HG03039 (cell line): ENCODE measurements at regions not wholly inside any gene's neighbourhood (a gene's known extent, or its start where the extent isn't known, plus 50 kb on each side); places are given as distances from the start of the nearest gene placed in this dataset.
"Not testable (repeated sequence)": the region's sequence is repeated elsewhere in the genome, so short reads cannot be mapped to it uniquely, and the experiment has no call there.

Source experiments
- ATAC-seq: cut with Tn5 transposase; IDR thresholded peaks from one replicate; pipeline ENCODE4 v1.9.1; 2021; ENCODE audit warnings: mild to moderate bottlenecking, moderate library complexity; ENCODE audit not compliant: unreplicated experiment

DNA sequence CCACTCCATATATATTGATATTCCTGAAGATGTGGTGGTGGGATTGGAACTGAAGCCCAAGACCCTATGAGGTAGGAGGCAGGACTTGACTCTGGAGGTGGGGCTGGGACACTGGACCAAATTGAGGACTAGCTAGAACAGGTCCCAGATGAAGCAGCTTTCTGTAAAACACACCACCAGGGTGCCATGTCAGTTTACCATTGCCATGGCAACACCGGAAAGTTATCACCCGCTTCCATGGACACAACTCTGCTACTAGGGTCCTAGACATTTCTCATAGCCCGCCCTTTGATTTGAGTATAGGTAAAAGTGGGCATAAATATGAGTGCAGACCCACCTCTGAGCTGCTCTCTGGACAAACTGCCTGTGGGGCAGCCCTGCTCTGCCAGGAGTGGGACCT is 490.5 kb upstream of the PFKP start:
- no peak for ATAC-seq

DNA sequence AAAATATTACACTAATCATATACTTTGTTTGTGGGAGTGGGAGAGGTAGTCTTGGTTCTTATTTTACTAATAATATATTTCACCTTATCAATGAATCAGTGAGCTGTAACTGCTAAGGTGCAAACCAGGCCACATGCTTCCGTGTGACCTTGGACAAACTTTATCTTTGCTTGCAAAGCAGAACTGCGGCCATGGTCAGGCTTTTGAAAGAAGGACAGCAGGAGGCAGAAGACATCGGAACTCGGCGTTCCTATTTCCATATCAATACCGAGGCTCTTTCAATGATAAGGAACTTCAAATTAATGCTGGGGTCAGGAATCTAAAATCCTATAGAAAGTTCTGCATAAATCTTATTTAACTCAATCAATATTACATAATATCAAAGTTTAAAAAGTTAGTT is 491.9 kb upstream of the PFKP start:
- ATAC-seq, result no peak

DNA sequence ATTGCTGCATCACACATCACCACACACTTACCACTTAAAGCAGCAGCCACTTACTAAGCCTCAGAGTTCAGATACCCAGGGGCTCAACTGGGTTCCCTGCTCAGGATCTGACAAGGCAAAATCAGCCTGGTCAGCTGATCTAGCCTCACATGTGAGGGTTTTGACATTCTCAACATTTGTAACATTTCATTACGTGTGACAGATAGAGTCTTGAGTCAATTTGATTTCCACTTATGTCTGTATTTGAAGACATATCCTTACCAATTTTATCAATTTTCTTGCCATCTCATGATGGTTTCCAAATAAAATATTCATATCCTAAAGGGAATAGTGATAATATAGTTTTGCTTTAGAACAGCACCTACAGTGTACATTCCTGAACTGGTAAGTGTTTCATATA is 494.7 kb upstream of the PFKP start:
- no peak for ATAC-seq

DNA sequence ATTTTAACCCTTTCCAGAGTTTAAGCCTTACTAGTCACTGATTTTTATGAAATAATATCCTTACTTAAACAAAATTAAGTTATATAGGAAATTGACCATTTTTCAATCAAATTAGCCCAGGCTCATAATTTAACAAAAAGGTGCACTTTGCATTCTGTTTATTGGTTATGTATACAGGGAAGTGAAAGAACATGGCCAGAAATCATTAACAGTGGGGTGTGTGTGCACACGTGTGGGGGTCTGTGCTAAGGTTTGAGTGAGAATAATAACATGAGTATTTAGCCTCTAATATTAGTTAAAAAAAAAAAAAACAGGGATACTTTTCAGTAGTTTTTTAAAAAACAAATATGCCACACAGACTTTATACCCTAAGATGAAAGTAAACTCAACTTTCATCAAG is 510.5 kb upstream of the PFKP start:
- no peak for ATAC-seq

DNA sequence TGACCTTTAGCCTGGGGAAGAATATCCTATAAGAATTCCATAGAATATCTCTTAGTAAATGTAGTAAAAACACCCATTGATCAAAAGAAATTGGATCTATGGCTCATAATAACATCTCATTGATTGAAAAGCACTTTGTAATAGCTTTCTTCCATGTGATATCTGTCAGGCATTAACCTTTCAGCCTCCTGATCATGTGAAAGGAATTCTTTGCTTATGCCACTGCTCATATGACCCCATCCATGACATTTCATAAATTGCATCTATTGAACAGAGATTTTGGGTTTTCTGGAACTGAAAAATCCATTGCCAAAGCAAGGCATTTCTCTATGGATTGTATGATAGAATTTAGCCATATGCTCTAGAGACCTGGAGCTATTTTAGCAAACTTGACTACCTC is 519.3 kb upstream of the PFKP start:
- no peak for ATAC-seq

DNA sequence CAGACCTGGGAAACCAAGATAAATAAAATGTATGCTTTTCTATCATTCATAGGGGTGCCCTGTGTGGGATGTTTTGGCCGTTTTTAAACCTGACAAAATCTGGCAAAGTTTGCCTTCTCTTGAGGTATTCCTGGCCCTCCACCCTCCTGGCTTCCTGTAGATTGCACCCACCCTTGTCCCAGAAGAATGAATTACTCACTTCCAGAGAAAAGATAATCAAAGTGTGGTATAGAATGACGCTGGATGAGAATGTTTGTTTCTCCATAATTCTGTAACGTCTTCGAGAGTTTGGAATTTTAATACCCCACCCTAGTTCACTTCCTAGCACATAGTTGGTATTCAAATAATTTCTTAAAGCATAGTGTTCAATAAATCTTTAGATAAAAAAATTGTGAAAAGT is 519.7 kb upstream of the PFKP start:
- ATAC-seq, result no peak

DNA sequence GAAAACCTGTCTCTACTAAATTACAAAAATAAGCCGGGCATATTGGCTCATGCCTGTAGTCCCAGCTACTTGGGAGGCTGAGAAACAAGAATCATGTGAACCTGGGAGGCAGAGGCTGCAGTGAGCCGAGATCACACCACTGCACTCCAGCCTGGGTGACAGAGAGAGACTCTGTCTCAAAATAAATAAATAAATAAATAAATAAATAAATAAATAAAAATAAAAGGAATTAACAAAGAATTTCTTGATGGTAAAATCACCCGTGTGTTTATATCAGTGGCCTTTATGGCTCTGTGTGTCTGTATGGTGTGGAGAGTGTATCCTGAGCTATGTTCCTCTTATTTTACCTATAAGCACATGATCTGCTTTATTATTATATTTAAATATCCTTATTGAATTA is 520.5 kb upstream of the PFKP start:
- not testable (repeated sequence) for ATAC-seq

DNA sequence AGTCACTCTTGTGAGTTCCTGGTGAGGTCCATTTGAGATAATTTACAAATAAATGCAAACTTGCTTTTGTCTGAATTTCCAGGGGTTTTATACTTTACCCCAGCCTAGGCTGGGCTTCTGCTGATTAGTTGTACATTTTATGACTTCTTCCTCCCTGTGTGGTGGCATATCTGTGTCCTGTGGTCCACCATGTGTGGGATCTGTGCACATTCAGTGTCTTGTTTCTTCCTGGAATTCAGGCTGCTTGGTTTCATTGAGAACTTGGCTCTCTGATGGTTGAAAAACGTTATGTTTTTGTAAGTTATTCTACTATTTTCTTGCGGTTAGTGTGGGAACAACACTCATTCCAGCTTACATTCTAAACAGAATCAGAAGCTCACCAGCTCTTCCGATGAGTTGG is 523.4 kb upstream of the PFKP start:
- no peak for ATAC-seq

DNA sequence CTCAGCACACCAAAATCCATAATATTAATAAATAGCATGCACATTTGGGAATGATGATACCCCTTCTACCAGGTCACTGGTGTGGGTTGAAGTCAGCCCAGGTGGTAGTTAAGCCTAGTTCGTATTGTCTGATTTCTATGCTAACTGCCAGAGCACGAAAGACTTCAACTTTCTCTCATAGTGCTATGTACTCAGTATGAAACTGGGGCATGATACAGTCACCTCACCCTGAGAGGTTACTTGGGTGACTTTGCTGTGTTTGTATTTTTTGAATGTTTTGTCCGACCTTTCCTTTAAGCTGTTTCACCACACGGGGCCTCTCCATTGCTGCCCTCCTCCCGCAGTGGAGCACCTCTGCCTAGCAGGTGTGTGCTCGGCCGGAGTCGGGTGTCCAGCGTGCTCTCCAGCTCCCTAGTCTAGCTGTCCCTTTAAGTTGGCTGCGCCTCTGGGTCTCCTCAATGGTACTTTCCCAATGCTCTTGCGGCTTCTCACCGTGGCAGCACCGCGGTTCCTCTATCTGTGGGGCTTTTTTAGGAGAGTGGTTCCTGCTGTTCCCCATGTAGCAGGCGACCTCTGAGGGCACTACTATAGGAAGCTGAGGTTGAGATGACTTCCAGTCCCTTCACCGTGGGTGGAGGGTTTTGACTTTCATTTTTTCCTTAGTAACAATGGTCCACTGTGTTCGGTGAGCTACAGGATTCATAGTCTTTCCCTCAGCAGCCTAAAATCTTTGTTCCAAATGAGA is 524.0 kb upstream of the PFKP start:
- ATAC-seq, result no peak

DNA sequence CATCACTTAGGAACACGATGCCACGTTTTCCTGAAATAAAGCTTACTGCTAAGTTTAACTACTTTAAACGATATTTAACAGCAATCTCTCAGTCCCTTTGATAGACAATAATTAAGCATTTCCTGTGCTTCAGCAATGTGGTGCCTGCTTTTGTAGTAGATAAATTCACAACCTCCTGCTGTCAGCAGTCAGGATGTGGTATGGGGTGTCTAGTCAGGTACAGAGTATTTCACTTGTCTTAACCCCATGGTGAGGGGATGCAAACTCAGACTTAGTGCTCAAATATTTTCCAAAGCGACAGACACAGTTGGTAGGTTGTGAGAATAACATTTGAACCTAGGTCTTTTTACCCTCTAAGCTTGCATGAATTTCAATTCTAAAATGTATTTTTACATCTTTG is 526.2 kb upstream of the PFKP start:
- ATAC-seq, result no peak

DNA sequence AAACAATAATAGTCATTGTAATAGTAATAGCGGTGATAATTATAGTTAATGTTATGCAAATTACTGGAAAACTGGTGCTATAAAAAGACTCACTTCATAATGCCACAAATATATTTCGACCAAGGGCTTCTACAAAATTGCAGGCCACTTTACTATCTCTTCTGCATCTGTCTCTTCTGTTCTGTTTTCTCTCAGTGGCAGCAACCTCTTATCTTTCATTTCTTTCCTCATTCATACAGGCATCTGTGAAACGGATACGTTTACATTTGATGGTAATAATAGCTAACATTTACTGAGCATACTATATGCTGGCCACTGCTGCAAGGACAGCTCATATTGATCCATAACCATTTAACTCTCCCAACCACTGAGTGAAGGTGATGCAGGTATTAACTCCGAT is 537.4 kb upstream of the PFKP start:
- ATAC-seq, result no peak

DNA sequence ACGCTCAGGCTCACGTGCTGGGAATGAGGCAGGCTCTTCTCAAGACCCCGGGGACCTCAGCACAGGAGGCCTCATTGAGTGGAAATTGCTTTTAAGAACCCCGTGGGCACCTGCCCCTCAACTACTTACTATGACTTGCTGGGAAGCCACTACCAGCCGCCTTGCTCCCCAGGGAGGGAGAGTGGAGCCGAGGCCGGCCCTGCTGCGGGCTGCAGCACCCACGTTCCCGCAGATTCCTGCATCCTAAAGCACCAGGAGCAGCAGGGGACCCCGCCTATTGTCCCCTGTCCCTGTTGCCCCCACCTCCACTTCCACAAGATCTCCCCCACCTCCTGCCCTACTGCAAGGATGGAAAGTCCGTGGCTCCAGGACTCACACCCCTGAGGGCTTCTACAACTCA is 541.6 kb upstream of the PFKP start:
- ATAC-seq, result no peak

DNA sequence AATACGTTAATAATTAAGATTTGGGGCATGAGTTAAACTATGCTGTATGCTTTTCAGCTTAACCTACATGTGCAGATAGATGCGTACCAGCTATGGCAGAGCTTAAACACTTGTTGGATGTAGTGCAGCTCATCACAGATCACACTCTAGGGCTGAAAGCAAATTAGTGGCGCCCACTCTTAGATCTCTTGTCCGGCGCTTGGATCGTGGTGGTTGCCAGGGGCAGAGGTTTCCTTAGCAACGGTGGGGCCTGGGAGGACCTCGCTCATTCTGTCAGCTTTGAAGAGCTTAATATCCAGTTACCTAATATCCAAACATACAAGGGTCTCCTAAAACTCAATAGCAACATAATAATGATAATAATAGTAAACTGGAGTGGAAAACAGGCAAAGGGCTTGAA is 548.2 kb upstream of the PFKP start:
- no peak for ATAC-seq

DNA sequence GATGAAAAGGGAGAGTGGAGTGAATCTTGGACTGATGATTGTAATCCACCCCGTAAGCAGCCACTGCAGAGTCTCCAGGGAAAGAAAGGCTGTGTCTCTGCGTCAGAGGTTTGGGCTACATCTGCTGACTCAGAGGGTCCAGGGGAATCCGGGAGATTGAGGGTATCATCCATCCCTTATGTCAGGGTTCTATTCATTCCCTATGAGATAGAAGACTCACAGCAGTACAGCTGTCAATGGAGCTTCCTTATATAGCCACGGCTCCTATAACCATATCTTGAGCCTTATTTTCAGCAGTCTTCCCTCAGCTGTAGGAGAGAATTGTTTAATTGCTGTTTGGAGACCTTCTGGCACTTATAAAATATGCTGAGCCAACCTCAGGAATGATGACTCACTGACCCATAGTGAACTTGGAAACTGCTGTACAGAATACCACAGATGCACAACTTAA is 558.2 kb upstream of the PFKP start:
- ATAC-seq, result no peak

DNA sequence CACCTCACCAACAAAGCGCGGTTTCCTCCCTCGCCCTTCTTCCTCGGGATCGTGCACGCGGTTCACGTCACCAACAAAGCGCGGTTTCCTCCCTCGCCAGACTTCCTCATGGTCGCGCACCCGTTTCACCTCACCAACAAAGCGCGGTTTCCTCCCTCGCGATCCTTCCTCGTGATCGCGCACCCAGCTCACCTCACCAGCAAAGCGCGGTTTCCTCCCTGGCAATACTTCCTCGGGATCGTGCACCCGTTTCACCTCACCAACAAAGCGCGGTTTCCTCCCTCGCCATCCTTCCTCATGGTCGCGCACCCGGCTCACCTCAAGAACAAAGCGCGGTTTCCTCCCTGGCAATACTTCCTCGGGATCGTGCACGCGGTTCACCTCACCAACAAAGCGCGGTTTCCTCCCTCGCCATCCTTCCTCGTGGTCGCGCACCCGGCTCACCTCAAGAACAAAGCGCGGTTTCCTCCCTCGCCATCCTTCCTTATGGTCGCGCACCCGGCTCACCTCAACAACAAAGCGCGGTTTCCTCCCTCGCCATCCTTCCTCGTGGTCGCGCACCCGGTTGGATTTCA is 565.9 kb upstream of the PFKP start:
- ATAC-seq, result not testable (repeated sequence)

DNA sequence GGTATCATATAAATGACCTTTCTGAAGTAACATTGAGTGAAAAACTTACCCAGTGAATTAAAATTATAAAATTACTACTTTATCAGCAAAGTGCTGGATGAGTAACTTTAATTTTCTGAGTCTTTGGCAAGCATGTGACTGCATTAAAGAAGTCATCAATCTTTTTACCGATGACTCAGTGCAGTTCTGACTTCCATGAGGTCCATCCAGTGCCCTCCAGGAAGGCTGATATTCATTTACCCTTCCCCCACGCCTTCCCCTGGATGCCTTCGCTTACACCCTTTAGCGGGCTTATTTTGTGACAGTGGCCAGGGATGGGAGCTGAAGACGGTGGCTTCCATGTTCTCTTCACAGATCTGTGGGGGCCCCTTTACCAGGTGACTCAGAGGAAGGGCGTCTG is 572.9 kb upstream of the PFKP start:
- ATAC-seq, result no peak

DNA sequence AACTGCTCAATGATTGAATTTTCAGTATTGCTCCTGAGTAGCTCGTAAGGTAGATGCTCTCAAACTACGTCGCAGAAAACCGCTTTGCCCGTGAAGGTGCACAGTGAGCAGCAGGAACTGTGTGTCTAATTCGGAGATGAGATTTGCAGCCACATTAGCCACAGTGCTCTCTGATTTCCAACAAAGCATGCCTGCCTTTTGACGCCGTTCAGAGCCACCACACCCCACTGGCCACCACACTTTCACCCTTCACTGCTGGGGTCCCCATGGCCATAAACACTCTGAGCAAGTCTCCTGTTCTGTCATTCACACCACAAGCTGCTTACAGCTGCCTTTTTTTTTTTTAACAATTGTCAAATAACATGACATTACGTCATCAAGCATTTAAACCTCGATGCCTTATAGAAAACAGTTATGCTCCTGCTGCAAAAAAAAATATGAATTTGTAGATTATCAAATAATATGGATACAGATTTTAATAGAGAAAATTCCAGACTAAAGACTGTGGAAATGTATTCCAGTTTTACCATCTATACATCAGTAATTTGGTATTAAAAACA is 578.8 kb upstream of the PFKP start:
- no peak for ATAC-seq

DNA sequence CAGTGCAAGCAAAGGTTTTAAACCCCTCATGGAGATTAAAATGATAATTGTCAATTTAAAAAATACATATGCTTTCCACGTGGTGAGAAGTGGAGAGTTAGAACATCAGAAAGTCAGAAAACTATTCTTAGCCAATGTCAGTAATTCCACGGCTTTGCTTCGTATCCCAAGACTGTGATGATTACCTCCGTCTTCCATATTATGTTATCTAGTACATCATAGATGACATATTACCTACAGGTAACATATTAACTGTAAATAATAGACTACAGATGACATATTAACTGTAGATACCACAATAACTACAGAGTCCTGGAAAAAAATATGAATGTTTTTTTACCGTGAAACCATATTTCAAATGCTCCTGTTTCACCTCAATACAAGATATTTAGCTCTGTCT is 579.4 kb upstream of the PFKP start:
- no peak for ATAC-seq

DNA sequence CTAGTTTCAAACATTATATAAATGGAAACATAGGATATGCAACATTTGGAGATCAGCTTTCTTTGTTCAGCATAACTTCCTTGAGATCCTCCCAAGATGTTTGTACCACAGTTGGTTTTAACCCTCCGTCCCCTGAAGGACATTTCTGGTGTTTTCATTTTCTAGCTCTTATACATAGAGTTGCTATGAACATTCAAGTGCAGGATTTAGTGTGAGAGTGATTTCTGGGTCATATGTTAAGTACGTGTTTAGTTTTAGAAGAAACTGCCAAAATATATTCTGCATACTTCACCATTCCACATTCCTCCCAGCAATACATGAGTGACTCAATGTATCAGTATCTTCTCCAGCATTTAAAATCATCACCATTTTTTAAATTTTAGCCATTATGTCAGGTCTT is 588.7 kb upstream of the PFKP start:
- ATAC-seq, result no peak

DNA sequence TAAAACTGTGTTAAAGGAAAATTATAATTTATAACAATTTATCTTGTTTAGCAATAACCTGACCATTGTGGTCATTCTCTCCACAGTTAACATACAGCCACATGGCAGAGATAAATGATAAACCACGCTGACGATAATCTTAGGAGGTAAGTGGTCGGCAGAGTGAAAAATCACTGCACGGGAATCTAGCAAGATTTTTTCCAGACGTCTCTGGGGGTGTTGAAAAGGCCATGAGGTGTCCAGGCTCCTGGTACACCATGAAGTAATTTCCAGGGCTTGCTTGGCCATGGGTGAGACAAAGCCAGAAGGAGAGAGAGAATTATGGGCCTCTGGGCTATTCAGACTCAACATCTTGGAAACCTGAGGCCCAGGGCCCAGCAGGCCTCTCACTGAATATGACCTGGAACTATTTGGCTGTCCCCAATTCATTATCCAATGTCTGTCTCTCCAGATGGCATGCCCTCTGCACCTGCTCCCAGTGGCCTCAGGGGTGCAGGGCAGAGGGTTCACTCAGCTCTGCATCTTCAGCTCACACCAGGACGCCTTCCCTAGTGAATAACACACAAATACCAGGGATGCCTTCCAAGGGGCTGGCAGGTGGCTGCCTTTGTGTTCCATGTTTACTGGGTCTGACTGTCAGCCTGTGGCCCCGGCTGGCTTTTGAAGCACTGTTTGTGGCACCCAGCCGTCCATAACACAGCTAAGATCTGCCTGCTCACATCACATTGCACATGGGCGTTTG is 590.4 kb upstream of the PFKP start:
- ATAC-seq, result no peak

DNA sequence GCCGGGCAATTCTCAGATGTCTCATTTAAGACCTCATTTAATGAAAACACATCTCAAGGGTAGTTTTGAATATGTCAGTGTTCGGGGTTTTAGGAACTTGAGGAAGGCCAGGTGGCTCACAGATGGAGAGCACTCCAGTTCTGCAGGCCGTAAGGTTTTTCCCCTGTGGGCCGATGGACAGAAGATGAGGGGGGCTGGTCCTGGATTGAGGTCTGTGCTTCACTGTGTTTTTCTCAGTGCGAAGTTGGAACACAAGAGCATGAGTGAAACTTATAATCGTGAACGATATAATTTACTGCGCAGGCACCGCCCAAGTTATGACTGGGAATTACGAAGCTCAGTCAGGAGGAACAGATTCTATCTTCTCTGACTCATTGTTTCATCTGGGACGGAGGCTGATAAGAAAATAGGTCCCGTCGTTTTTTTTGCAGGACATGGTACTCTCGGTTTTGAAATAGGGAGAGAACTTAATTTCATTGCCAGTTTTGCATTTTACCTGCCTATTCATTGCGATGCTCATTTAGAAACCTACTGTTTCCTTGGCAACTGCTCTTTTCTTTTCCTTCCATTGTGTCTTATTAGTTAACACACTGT is 591.0 kb upstream of the PFKP start:
- no peak for ATAC-seq
